ENCODE measurements at regions not wholly inside any gene's neighbourhood (a gene's known extent, or its start where the extent isn't known, plus 50 kb on each side); places are given as distances from the start of the nearest gene placed in this dataset.

DNA sequence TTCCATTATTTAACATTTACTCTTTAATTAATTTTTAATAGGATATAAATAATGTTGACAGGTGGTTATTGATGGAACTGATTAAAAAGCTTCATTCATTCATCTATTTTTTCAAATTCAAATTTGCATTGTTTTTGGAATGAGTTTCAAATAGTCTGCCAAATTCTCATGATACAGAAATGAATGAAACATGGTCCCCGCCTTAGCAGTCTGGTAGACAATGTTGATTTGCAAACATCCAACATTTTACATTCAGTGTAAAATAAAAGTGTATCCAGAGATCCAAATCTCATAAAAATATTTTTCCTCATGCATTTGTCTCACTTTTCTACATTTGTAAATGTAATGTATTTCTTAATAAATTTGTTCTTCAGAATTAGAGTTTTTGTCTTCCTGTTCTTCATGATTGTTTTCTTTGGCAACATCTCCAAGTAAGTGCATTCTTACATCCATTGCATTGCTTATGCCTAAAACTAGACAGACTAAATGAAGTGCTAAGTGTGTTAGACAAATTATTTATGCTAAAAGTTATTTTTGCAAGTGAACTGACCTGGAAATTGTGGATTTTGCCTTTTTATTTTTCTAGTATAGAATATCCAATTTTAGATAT is 142.3 kb downstream of the PCDH18 start:
- TF ChIP-seq, protein P1, sequence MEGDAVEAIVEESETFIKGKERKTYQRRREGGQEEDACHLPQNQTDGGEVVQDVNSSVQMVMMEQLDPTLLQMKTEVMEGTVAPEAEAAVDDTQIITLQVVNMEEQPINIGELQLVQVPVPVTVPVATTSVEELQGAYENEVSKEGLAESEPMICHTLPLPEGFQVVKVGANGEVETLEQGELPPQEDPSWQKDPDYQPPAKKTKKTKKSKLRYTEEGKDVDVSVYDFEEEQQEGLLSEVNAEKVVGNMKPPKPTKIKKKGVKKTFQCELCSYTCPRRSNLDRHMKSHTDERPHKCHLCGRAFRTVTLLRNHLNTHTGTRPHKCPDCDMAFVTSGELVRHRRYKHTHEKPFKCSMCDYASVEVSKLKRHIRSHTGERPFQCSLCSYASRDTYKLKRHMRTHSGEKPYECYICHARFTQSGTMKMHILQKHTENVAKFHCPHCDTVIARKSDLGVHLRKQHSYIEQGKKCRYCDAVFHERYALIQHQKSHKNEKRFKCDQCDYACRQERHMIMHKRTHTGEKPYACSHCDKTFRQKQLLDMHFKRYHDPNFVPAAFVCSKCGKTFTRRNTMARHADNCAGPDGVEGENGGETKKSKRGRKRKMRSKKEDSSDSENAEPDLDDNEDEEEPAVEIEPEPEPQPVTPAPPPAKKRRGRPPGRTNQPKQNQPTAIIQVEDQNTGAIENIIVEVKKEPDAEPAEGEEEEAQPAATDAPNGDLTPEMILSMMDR (IDR thresholded peaks at IDR 0.05): no peak
- no peak for TF ChIP-seq POLR2A (IDR thresholded peaks at IDR 0.05)
